ENCODE measurements at regions not wholly inside any gene's neighbourhood (a gene's known extent, or its start where the extent isn't known, plus 50 kb on each side); places are given as distances from the start of the nearest gene placed in this dataset.

- no peak for TF ChIP-seq EZH2 (IDR thresholded peaks at IDR 0.05; ENCODE audit: borderline replicate concordance, low read length)
- TF ChIP-seq, protein P1, sequence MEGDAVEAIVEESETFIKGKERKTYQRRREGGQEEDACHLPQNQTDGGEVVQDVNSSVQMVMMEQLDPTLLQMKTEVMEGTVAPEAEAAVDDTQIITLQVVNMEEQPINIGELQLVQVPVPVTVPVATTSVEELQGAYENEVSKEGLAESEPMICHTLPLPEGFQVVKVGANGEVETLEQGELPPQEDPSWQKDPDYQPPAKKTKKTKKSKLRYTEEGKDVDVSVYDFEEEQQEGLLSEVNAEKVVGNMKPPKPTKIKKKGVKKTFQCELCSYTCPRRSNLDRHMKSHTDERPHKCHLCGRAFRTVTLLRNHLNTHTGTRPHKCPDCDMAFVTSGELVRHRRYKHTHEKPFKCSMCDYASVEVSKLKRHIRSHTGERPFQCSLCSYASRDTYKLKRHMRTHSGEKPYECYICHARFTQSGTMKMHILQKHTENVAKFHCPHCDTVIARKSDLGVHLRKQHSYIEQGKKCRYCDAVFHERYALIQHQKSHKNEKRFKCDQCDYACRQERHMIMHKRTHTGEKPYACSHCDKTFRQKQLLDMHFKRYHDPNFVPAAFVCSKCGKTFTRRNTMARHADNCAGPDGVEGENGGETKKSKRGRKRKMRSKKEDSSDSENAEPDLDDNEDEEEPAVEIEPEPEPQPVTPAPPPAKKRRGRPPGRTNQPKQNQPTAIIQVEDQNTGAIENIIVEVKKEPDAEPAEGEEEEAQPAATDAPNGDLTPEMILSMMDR (IDR thresholded peaks at IDR 0.05; ENCODE audit: low read length) = no peak
Measured at GRCh38 chr12:24565300-24565699, 383.6 kb downstream of the BCAT1 start.
